GM23338 (cell line): ENCODE measurements at regions not wholly inside any gene's neighbourhood (a gene's known extent, or its start where the extent isn't known, plus 50 kb on each side); places are given as distances from the start of the nearest gene placed in this dataset.

Source experiments
- ATAC-seq: fragments of 200-7000 bp; cut with Tn5 transposase; 3 replicates; pipeline ENCODE4 v1.9.1; 2020
- DNase-seq: peaks from one replicate; pipeline ENCODE4 v3.0.0-alpha.2; 2015; ENCODE audit warnings: low spot score
- H2AFZ ChIP-seq: fragments of 200-600 bp; sonication (generic); 2 replicates; pipeline ENCODE4 v1.8.0; 2016; ENCODE audit warnings: antibody characterized with exemption, mild to moderate bottlenecking, moderate library complexity
- H3F3A ChIP-seq: fragments of 200-600 bp; sonication (generic); replicated peaks from 2 replicates; pipeline ENCODE4 v1.8.0; 2017; ENCODE audit warnings: antibody characterized with exemption, mixed run types, low read depth
- H3K27ac ChIP-seq: fragments of 200-600 bp; sonication (generic); 2 replicates; pipeline ENCODE4 v1.6.1; 2016; ENCODE audit warnings: low read depth
- H3K27me3 ChIP-seq: fragments of 200-600 bp; sonication (generic); 2 replicates; pipeline ENCODE4 v1.8.0; 2016; ENCODE audit warnings: mild to moderate bottlenecking, mixed run types, moderate library complexity; ENCODE audit not compliant: insufficient read depth
- H3K36me3 ChIP-seq: fragments of 200-600 bp; sonication (generic); 2 replicates; pipeline ENCODE4 v1.8.0; 2016; ENCODE audit warnings: mild to moderate bottlenecking; ENCODE audit not compliant: insufficient read depth
- H3K4me1 ChIP-seq: fragments of 200-600 bp; sonication (generic); 2 replicates; pipeline ENCODE4 v1.8.0; 2016; ENCODE audit warnings: mild to moderate bottlenecking, moderate library complexity; ENCODE audit not compliant: insufficient read depth
- H3K4me2 ChIP-seq: fragments of 200-600 bp; sonication (generic); 2 replicates; pipeline ENCODE4 v1.7.1; 2017; ENCODE audit warnings: mixed run types
- H3K4me3 ChIP-seq: fragments of 200-600 bp; sonication (generic); 2 replicates; pipeline ENCODE4 v1.6.1; 2016; ENCODE audit warnings: mixed run types
- H3K79me2 ChIP-seq: fragments of 200-600 bp; sonication (generic); replicated peaks from 2 replicates; pipeline ENCODE4 v1.8.0; 2017; ENCODE audit warnings: mild to moderate bottlenecking; ENCODE audit not compliant: insufficient read depth
- H3K9me2 ChIP-seq: fragments of 200-600 bp; sonication (generic); 2 replicates; pipeline ENCODE4 v1.8.0; 2017; ENCODE audit not compliant: insufficient read depth
- H4K20me1 ChIP-seq: fragments of 200-600 bp; sonication (generic); replicated peaks from 2 replicates; pipeline ENCODE4 v1.8.0; 2017; ENCODE audit warnings: mild to moderate bottlenecking; ENCODE audit not compliant: insufficient read depth
- H3K27ac Mint-ChIP-seq: 2 replicates; pipeline ENCODE4 v1.8.0; 2020; ENCODE audit warnings: inconsistent platforms, mild to moderate bottlenecking, moderate library complexity, mixed read lengths
- H3K27me3 Mint-ChIP-seq: 3 replicates; pipeline ENCODE4 v1.8.0; 2022; ENCODE audit warnings: low read depth, mild to moderate bottlenecking, moderate library complexity, mixed read lengths, inconsistent platforms; ENCODE audit not compliant: insufficient read depth, poor library complexity
- H3K36me3 Mint-ChIP-seq: 3 replicates; pipeline ENCODE4 v1.8.0; 2021; ENCODE audit warnings: low read depth, mild to moderate bottlenecking, inconsistent platforms, moderate library complexity, mixed read lengths
- H3K4me1 Mint-ChIP-seq: 3 replicates; pipeline ENCODE4 v1.8.0; 2020; ENCODE audit warnings: mild to moderate bottlenecking, inconsistent platforms, mixed read lengths
- H3K4me3 Mint-ChIP-seq: 3 replicates; pipeline ENCODE4 v1.8.0; 2021; ENCODE audit warnings: moderate library complexity, mild to moderate bottlenecking, inconsistent platforms, mixed read lengths
- H3K9me3 Mint-ChIP-seq: 3 replicates; pipeline ENCODE4 v1.8.0; 2020; ENCODE audit warnings: moderate library complexity, mild to moderate bottlenecking, inconsistent platforms, mixed read lengths
- CREB1 ChIP-seq: fragments of 250-450 bp; sonication (Bioruptor Pico); IDR thresholded peaks from 2 replicates; pipeline ENCODE4 v1.5.0; 2020; ENCODE audit warnings: low read depth, mild to moderate bottlenecking, moderate library complexity
- CTCF ChIP-seq, 2 experiments: fragments of 200-600 bp in 1 of 2; sonication (generic) in 1 of 2; conservative IDR thresholded peaks; 2 replicates each; pipeline versions ENCODE4 v1.5.1 to v1.6.1; 2016 to 2017; ENCODE audit warnings: antibody characterized with exemption in 2 of 2, low read depth in 2 of 2, mild to moderate bottlenecking in 2 of 2, moderate library complexity in 1 of 2
- ETS1 ChIP-seq: IDR thresholded peaks from 2 replicates; pipeline ENCODE4 v1.6.1; 2016; ENCODE audit warnings: antibody characterized with exemption
- EZH2 ChIP-seq: fragments of 200-600 bp; sonication (generic); IDR thresholded peaks from one replicate; pipeline ENCODE4 v1.8.0; 2017; ENCODE audit warnings: antibody characterized with exemption, mild to moderate bottlenecking, low read depth; ENCODE audit not compliant: unreplicated experiment
- EZH2phosphoT487 ChIP-seq: fragments of 200-600 bp; sonication (generic); IDR thresholded peaks from one replicate; pipeline ENCODE4 v1.8.1; 2018; ENCODE audit warnings: antibody characterized with exemption; ENCODE audit not compliant: unreplicated experiment
- JUNB ChIP-seq: IDR thresholded peaks from one replicate; pipeline ENCODE4 v1.6.1; 2016; ENCODE audit warnings: antibody characterized with exemption; ENCODE audit not compliant: unreplicated experiment
- NANOG ChIP-seq: IDR thresholded peaks from 2 replicates; pipeline ENCODE4 v1.6.1; 2016; ENCODE audit warnings: antibody characterized with exemption, borderline replicate concordance
- POLR2AphosphoS5 ChIP-seq: IDR thresholded peaks from 2 replicates; pipeline ENCODE4 v1.6.1; 2016; ENCODE audit warnings: antibody characterized with exemption, low read depth
- REST ChIP-seq: IDR thresholded peaks from one replicate; pipeline ENCODE4 v1.6.1; 2018; ENCODE audit warnings: antibody characterized with exemption; ENCODE audit not compliant: unreplicated experiment
- STAT1 ChIP-seq: IDR thresholded peaks from one replicate; pipeline ENCODE4 v1.6.1; 2016; ENCODE audit warnings: antibody characterized with exemption; ENCODE audit not compliant: unreplicated experiment
- ZNF114 ChIP-seq: fragments of 250-450 bp; sonication (Bioruptor Pico); IDR thresholded peaks from 2 replicates; pipeline ENCODE4 v1.5.0; 2020; ENCODE audit warnings: mild to moderate bottlenecking, moderate library complexity
- ZNF331 ChIP-seq: fragments of 250-450 bp; sonication (Bioruptor Pico); IDR thresholded peaks from 2 replicates; pipeline ENCODE4 v1.5.0; 2020; ENCODE audit warnings: low read depth, mild to moderate bottlenecking, moderate library complexity
- ZNF462 ChIP-seq: fragments of 250-450 bp; sonication (Bioruptor Pico); IDR thresholded peaks from 2 replicates; pipeline ENCODE4 v1.5.0; 2020; ENCODE audit warnings: mild to moderate bottlenecking, moderate library complexity

- H3K4me1 Mint-ChIP-seq = no peaks in the 10 kb centered on the region
- TF ChIP-seq ZNF114 (CRISPR knock-in tag) = no peak
- TF ChIP-seq JUNB = no peak
- no peak for TF ChIP-seq POLR2AphosphoS5
- no peak for TF ChIP-seq EZH2phosphoT487
- no peak for TF ChIP-seq REST
- TF ChIP-seq EZH2 = no peak
- no peak for TF ChIP-seq CTCF (conservative IDR thresholded peaks at IDR 0.05; ENCODE audit: low read depth in 2 of 2)
- no peak for TF ChIP-seq NANOG
- TF ChIP-seq CREB1 (CRISPR knock-in tag) = no peak
- TF ChIP-seq ZNF331 (CRISPR knock-in tag) = no peak
- TF ChIP-seq STAT1 = no peak
- no peak for TF ChIP-seq ZNF462 (CRISPR knock-in tag)
- TF ChIP-seq ETS1 = no peak
- H2AFZ ChIP-seq = no peak overlapping the region
These were observed 83.2 kb downstream of the DNAJB9 start for GRCh38 chr7:108652886-108653285.

More at GRCh38 chr7:108652886-108653285, 83.2 kb downstream of the DNAJB9 start:
- Histone ChIP-seq H3K27me3 (no peaks in the 10 kb centered on the region), H3K36me3 (no peaks in the 10 kb centered on the region), H3K9me2 (peaks cover 7% of the 10 kb centered on the region; the same call in 1 of the 2 replicates), H3K4me1 (no peaks in the 10 kb centered on the region), H3K4me2 (no peak overlapping the region), H3F3A (no peaks in the 10 kb centered on the region), H3K4me3 (no peak overlapping the region), H4K20me1 (no peaks in the 10 kb centered on the region), H3K79me2 (no peaks in the 10 kb centered on the region), H3K27ac (no peak overlapping the region)
- no peaks in the 10 kb centered on the region for H3K9me3 Mint-ChIP-seq
- H3K27me3 Mint-ChIP-seq = no peaks in the 10 kb centered on the region
- H3K4me3 Mint-ChIP-seq = no peak overlapping the region
- DNase-seq (no peak), ATAC-seq (no peak)
- no peak overlapping the region for H3K27ac Mint-ChIP-seq
- no peaks in the 10 kb centered on the region for H3K36me3 Mint-ChIP-seq
